ENCODE measurements at regions not wholly inside any gene's neighbourhood (a gene's known extent, or its start where the extent isn't known, plus 50 kb on each side); places are given as distances from the start of the nearest gene placed in this dataset.
"Not testable (repeated sequence)": the region's sequence is repeated elsewhere in the genome, so short reads cannot be mapped to it uniquely, and the experiment has no call there.

GRCh38 chr7:119288416-119288815, 984.6 kb upstream of the KCND2 start:
- intact Hi-C loops (cut with micrococcal nuclease), result no loop called here
- no peak for DNase-seq
- Mint-ChIP-seq H3K36me3 (ENCODE audit: low read depth) (no peaks in the 10 kb centered on the region), H3K27ac (no peak overlapping the region), H3K27me3 (no peaks in the 10 kb centered on the region), H3K4me1 (no peaks in the 10 kb centered on the region), H3K4me3 (no peak overlapping the region), H3K9me3 (no peaks in the 10 kb centered on the region)
- ChIA-PET POLR2A (no interaction called here), CTCF (no interaction called here)
- TF ChIP-seq CTCF (IDR thresholded peaks at IDR 0.05), result no peak
- ATAC-seq (ENCODE audit: low read depth), result no peak

GRCh38 chr7:119300341-119300740, 972.6 kb upstream of the KCND2 start:
- H3K9me3 Mint-ChIP-seq; H3K27me3 Mint-ChIP-seq; H3K4me3 Mint-ChIP-seq; H3K27ac Mint-ChIP-seq; ATAC-seq (ENCODE audit: low read depth); H3K36me3 Mint-ChIP-seq (ENCODE audit: low read depth); H3K4me1 Mint-ChIP-seq; DNase-seq; CTCF ChIA-PET; POLR2A ChIA-PET; intact Hi-C loops (cut with micrococcal nuclease): not testable (repeated sequence)

- H3K27me3 Mint-ChIP-seq, result no peaks in the 10 kb centered on the region
- H3K4me1 Mint-ChIP-seq, result no peaks in the 10 kb centered on the region
- ATAC-seq (ENCODE audit: low read depth) (no peak), DNase-seq (no peak)
- no peak for TF ChIP-seq CTCF (IDR thresholded peaks at IDR 0.05)
- H3K36me3 Mint-ChIP-seq (ENCODE audit: low read depth), result no peaks in the 10 kb centered on the region
- ChIA-PET CTCF (no interaction called here), POLR2A (no interaction called here)
- H3K4me3 Mint-ChIP-seq, result no peak overlapping the region
- H3K9me3 Mint-ChIP-seq, result peaks cover 2% of the 10 kb centered on the region
- intact Hi-C loops (cut with micrococcal nuclease), result no loop called here
- H3K27ac Mint-ChIP-seq, result no peak overlapping the region
These were observed 952.7 kb upstream of the KCND2 start for GRCh38 chr7:119320316-119320715.

GRCh38 chr7:119329715-119330114, 943.3 kb upstream of the KCND2 start:
- peaks cover 8% of the 10 kb centered on the region for H3K9me3 Mint-ChIP-seq
- no peak overlapping the region for H3K27ac Mint-ChIP-seq
- ChIA-PET CTCF (no interaction called here), POLR2A (no interaction called here)
- DNase-seq (no peak), ATAC-seq (ENCODE audit: low read depth) (no peak)
- no peak for TF ChIP-seq CTCF (IDR thresholded peaks at IDR 0.05)
- H3K36me3 Mint-ChIP-seq (ENCODE audit: low read depth), result no peaks in the 10 kb centered on the region
- H3K4me3 Mint-ChIP-seq, result no peak overlapping the region
- intact Hi-C loops (cut with micrococcal nuclease), result no loop called here
- no peaks in the 10 kb centered on the region for H3K27me3 Mint-ChIP-seq
- H3K4me1 Mint-ChIP-seq, result no peaks in the 10 kb centered on the region

GRCh38 chr7:119335405-119335804, 937.6 kb upstream of the KCND2 start:
- Mint-ChIP-seq H3K4me1 (no peaks in the 10 kb centered on the region), H3K9me3 (peaks cover 7% of the 10 kb centered on the region), H3K27me3 (no peaks in the 10 kb centered on the region), H3K36me3 (ENCODE audit: low read depth) (no peaks in the 10 kb centered on the region), H3K27ac (no peak overlapping the region), H3K4me3 (no peak overlapping the region)
- ATAC-seq (ENCODE audit: low read depth) (no peak), DNase-seq (no peak)
- POLR2A ChIA-PET, result no interaction called here
- intact Hi-C loops (cut with micrococcal nuclease), result no loop called here
- no peak for TF ChIP-seq CTCF (IDR thresholded peaks at IDR 0.05)
- CTCF ChIA-PET, result no interaction called here

- no peak for TF ChIP-seq CTCF (IDR thresholded peaks at IDR 0.05)
- Mint-ChIP-seq H3K27me3 (no peaks in the 10 kb centered on the region), H3K9me3 (peaks cover 7% of the 10 kb centered on the region), H3K4me3 (no peak overlapping the region), H3K27ac (no peak overlapping the region), H3K36me3 (ENCODE audit: low read depth) (no peaks in the 10 kb centered on the region), H3K4me1 (no peaks in the 10 kb centered on the region)
- intact Hi-C loops (cut with micrococcal nuclease), result no loop called here
- ChIA-PET CTCF (no interaction called here), POLR2A (no interaction called here)
- ATAC-seq (ENCODE audit: low read depth), result no peak
- no peak for DNase-seq
These were observed 931.2 kb upstream of the KCND2 start for GRCh38 chr7:119341822-119342221.
